ENCODE measurements at regions not wholly inside any gene's neighbourhood (a gene's known extent, or its start where the extent isn't known, plus 50 kb on each side); places are given as distances from the start of the nearest gene placed in this dataset.
"Not testable (repeated sequence)": the region's sequence is repeated elsewhere in the genome, so short reads cannot be mapped to it uniquely, and the experiment has no call there.

DNA sequence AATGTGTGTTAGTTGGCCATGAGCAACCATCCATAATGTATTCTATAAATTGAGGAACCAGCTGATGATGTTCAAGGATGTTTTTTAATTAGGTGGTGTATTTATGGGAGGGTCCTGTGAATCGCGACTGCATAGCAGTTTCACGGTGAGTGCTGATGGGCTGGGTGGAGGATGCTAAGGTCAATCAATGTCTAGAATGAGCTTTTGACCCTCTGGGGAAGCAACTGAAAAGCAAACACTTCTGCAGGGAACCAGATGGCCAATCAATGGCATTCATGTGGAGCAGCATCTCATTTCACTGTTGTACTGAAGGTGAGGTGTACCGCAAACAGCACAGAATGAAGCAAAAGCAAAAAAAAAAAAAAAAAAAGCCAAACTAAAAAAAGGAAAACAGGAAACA, 676.1 kb upstream of the TMEM132C start:
- no peak for DNase-seq

DNA sequence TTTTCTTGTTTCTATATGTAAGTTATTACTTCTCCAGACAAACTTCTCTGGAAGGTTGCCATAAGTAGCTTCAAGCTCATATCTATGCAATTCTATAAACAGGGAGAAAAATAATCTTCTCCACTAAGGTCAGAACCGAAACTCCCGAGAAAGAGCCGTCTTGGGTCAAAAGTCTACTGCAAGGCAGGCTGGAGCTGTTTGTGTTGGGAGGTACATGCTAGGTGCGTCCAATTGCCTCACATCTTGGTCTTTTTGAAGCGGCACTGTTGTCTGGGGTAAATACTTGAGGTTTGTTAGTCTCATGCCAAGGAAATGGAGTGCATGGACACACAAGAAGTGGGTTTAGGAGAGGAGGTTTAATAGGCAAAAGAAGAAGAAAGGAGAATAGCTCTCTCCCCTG, 674.7 kb upstream of the TMEM132C start:
- DNase-seq, result no peak

- DNase-seq, result no peak
These were observed 672.5 kb upstream of the TMEM132C start for GRCh38 chr12:127594351-127594970.

DNA sequence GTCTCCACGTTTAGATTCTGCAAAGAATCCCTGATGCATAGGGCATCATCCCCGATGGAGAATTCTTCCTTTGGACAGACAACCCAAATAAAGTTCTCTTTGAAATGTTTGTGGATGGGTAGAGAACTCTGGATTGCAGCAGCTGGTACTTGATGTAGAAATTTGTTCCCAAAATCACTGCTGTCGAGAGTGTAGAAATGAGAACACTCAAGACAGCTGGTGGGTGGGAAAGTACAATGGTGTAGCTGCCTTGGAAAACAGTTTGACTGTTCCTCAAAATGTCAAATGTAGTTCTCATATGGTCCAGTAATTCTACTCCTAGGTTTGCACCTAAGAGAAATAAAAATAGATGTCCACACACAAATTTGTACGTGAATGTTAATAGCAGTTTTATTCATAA, 671.5 kb upstream of the TMEM132C start:
- DNase-seq, result no peak

DNA sequence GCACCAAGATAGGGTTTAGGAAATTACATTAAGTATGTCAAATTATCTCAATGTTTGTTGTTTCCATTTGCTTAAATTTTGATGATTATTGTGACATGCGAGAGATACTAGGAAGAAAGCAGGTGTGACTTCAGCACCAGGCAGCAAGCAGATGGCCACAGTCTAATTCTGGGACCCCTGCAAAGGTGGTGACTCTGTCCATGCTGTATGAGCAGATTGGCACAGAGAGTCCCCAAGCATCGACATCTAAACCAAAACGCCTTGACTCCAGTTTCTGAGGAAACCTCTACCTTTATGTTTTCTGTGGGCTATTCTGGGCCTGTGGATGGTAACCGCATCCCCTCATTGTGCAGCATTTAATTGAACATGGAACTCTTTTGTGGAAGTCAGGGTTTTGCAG, 670.1 kb upstream of the TMEM132C start:
- no peak for DNase-seq

DNA sequence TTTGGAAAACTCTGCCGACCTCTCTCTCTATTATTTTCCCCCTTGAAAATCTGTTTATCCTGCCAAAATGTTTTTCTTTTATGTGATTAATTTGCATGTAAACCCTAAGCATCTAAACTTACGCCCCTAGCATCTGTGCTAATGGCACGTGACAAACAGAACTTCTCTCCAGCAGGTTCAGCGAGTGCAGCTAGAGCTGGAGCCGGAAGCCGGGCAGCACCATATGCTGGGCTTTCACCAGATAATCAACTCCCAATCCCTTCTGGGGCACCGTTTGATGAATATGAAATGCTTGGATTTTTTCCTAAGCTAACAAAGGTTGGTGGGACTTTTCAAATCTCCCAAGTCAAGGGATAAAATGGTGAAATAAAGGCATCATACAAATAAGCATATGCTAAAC, 667.5 kb upstream of the TMEM132C start:
- DNase-seq, result no peak

- DNase-seq, result no peak
These were observed 666.8 kb upstream of the TMEM132C start for GRCh38 chr12:127600211-127600610.

- no peak for DNase-seq
These were observed 660.4 kb upstream of the TMEM132C start for GRCh38 chr12:127606476-127607015.

GRCh38 chr12:127607146-127607725, 659.7 kb upstream of the TMEM132C start:
- no peak for DNase-seq

- DNase-seq, result not testable (repeated sequence)
These were observed 658.6 kb upstream of the TMEM132C start for GRCh38 chr12:127608359-127608758.

GRCh38 chr12:127613056-127613455, 653.9 kb upstream of the TMEM132C start:
- no peak for DNase-seq

- DNase-seq, result no peak
These were observed 646.9 kb upstream of the TMEM132C start for GRCh38 chr12:127619869-127620734.

GRCh38 chr12:127620735-127621355, 646.1 kb upstream of the TMEM132C start:
- DNase-seq, result no peak

DNA sequence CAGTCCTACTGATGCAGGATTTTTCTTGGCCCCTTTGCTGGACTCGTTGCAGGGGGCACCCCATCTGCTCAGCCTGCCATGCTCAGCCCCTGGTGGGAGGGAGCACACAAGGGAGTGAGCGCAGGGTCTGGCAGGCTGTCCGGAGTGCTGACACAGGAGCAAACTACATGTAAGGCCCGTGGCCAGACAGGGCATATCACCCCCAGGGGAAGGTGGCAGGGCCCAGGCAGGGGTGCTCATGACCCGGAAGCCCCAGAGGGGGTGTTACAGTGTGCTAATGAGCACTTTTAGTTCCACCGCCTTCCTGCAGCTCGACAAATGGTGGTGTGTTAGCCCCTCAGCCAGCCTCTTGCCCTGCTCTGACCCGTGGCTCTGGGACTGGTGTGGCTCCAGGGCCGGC, 645.6 kb upstream of the TMEM132C start:
- no peak for DNase-seq

DNA sequence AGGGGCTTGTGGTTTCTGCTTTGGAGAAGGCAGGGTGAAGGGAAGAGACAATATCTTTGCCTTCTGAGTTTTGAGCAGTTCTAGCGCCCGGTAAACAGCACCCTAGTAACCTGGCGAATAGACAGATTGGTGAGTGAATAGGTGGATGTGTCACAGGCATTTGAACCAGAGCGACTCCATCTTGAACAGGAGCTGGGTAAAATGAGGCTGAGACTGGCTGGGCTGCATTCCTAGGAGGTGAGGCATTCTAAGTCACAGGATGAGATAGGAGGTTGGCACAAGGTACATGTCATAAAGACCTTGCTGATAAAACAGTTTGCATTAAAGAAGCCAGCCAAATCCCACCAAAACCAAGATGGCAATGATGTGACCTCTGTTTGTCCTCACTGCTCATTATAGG, 643.6 kb upstream of the TMEM132C start:
- no peak for DNase-seq

- DNase-seq, result no peak
These were observed 641.7 kb upstream of the TMEM132C start for GRCh38 chr12:127625176-127625771.

GRCh38 chr12:127628645-127629044, 638.3 kb upstream of the TMEM132C start:
- DNase-seq, result no peak

DNA sequence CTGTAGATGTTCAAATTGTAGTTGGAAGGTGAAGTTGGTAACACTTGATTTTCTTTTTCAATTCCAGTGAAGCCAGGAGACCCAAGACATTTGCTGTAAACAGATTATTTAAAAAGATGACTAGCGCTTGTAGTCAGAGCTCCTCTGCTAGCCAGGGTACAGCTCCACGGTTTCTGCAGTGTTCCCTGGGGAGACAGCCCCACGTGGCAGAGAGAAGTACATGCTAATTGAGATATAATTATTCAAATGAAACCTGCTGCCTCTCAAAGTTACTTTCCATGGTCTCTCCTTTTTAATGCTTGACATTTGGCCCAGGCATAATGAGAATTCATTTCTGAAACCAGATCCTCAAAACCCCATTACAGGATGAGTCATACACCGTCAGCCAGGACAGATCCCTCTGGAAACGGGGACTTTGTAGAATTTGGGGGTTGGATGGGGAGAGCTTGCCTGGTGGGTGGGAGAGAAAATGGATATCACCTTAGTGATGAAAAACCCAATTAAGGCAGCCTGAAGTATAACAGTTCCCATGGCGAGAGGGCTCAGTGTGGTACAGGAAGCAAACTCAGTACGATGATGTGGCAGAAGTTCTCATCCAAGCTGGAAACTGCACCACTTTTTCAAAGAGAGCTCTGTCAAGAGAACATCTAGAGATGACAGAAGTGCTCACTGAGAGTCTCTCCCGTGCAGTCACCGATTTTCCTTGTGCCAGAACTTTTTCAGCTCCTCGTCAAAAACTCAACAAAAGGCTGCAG, 637.7 kb upstream of the TMEM132C start:
- no peak for DNase-seq

GRCh38 chr12:127632461-127632860, 634.5 kb upstream of the TMEM132C start:
- no peak for DNase-seq

GRCh38 chr12:127635838-127636237, 631.1 kb upstream of the TMEM132C start:
- no peak for DNase-seq

DNA sequence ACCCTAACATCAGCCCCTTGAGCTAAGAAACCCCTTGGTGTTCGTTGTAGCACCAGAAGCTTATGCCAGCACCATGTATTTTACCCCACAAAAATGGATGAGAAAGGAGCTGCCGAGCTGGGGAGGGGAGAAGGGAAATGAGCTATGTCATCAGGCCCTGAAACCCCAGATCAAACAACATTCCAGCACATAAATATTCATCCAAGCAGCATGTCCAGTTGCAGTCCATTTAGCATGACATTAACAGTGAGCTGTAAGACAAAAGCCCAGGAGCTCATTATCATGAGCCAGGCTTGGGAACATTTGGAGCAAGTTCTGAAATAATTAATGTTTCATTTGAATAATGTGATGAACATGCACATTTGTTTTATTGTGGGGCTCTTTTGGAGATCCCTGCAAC, 630.1 kb upstream of the TMEM132C start:
- no peak for DNase-seq

- DNase-seq, result no peak
These were observed 626.6 kb upstream of the TMEM132C start for GRCh38 chr12:127640181-127640886.

All from activated CD8-positive, alpha-beta memory T cell treated with anti-CD3 and anti-CD28 coated beads, Interleukin-2, amount 50 U/mL, for 48 hours (primary cell).